ENCODE measurements at regions not wholly inside any gene's neighbourhood (a gene's known extent, or its start where the extent isn't known, plus 50 kb on each side); places are given as distances from the start of the nearest gene placed in this dataset.
"Not testable (repeated sequence)": the region's sequence is repeated elsewhere in the genome, so short reads cannot be mapped to it uniquely, and the experiment has no call there.

DNA sequence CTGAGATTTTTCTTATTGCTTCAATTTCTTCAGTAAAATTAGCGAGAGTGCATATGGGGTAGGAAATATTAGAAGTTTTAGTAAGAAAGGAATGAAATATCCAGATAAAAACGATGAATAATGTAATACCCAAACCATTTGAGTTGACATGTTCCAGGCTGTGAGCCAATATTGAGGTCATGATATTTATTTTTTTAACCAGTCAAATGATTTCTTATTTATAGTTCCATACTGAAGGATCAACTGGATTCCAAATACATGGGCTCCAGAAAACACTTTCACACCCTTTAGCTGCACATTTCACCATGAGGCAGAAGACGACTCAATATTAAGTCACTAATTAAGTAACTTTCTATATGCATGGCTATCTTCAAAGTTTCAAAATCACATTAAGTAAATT, 312.5 kb downstream of the PPP1R3A start:
- WGBS (ENCODE audit: low lambda C conversion rate): 1% methylated on average over 3 of the region's 3 CpGs
- H3K79me2 ChIP-seq (ENCODE audit: insufficient read depth): no peaks in the 10 kb centered on the region
- H3F3A ChIP-seq (replicated peaks; ENCODE audit: insufficient read depth): no peaks in the 10 kb centered on the region
- POLR2A ChIA-PET: no interaction called here
- no peaks in the 10 kb centered on the region for H3K36me3 ChIP-seq (replicated peaks in 1 of 2; ENCODE audit: control insufficient read depth in 1 of 2, insufficient read depth in 2 of 2, low read length in 1 of 2)
- no peaks in the 10 kb centered on the region for H4K20me1 ChIP-seq (ENCODE audit: insufficient read depth)
- no peaks in the 10 kb centered on the region for H3K27me3 ChIP-seq (ENCODE audit: insufficient read depth)
- no peaks in the 10 kb centered on the region for H3K9me2 ChIP-seq
- no peaks in the 10 kb centered on the region for H3K4me1 ChIP-seq (ENCODE audit: control insufficient read depth in 1 of 2, insufficient read depth in 2 of 2, low read depth in 1 of 2, low read length in 1 of 2)
- TF ChIP-seq TCF12 (IDR thresholded peaks at IDR 0.05): no peak
- TF ChIP-seq EP300 (IDR thresholded peaks at IDR 0.05; ENCODE audit: borderline replicate concordance in 1 of 2, low read depth in 1 of 2, low read length in 1 of 2): no peak
- no peak for TF ChIP-seq MXI1 (IDR thresholded peaks at IDR 0.05; ENCODE audit: low read depth, low read length)
- TF ChIP-seq FOXJ3 (CRISPR knock-in tag; IDR thresholded peaks at IDR 0.05): no peak
- TF ChIP-seq, protein P1, sequence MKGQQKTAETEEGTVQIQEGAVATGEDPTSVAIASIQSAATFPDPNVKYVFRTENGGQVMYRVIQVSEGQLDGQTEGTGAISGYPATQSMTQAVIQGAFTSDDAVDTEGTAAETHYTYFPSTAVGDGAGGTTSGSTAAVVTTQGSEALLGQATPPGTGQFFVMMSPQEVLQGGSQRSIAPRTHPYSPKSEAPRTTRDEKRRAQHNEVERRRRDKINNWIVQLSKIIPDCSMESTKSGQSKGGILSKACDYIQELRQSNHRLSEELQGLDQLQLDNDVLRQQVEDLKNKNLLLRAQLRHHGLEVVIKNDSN (IDR thresholded peaks at IDR 0.05; ENCODE audit: borderline replicate concordance, low read depth): no peak
- TF ChIP-seq MEF2A (IDR thresholded peaks at IDR 0.05; ENCODE audit: borderline replicate concordance, low read depth): no peak
- DNase-seq: no peak
- H3K9me3 ChIP-seq: no peaks in the 10 kb centered on the region
- no peak overlapping the region for H3K27ac ChIP-seq (ENCODE audit: low read depth in 2 of 2, low read length in 1 of 2)
- no peak overlapping the region for H3K9ac ChIP-seq
- CTCF ChIA-PET: interaction anchor here (1.1 kb wide), 1 partner anchor 8 kb away, joined by 3 read pairs; no protein-coding TSS in a partner anchor
- H3K4me2 ChIP-seq: no peak overlapping the region
- no peak overlapping the region for H3K4me3 ChIP-seq (ENCODE audit: low read depth in 2 of 2, low read length in 1 of 2)
- H2AFZ ChIP-seq (ENCODE audit: low read depth): no peak overlapping the region

DNA sequence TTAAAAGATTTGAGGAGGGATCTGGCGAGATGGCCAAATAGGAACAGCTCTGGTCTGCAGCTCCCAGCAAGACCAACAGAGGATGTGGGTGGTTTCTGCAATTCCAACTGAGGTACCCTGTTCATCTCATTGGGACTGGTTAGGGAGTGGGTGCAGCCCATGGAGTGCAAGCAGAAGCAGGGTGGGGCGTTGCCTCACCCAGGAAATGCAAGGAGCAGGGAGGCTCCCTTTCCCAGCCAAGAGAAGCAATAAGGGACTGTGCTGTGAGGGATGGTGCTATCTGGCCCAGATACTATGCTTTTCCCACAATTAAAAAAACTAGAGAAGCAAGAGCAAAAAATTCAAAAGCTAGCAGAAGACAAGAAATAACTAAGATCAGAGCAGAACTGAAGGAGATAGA, 318.4 kb downstream of the PPP1R3A start:
- H3K27me3 ChIP-seq (ENCODE audit: insufficient read depth); H3K36me3 ChIP-seq (replicated peaks in 1 of 2; ENCODE audit: control insufficient read depth in 1 of 2, insufficient read depth in 2 of 2, low read length in 1 of 2); H3K4me1 ChIP-seq (ENCODE audit: control insufficient read depth in 1 of 2, insufficient read depth in 2 of 2, low read depth in 1 of 2, low read length in 1 of 2); H4K20me1 ChIP-seq (ENCODE audit: insufficient read depth); H3K4me3 ChIP-seq (ENCODE audit: low read depth in 2 of 2, low read length in 1 of 2); H3K9me2 ChIP-seq; H3K4me2 ChIP-seq; H3K79me2 ChIP-seq (ENCODE audit: insufficient read depth); H2AFZ ChIP-seq (ENCODE audit: low read depth); H3K27ac ChIP-seq (ENCODE audit: low read depth in 2 of 2, low read length in 1 of 2); H3K9ac ChIP-seq; POLR2A ChIA-PET; H3K9me3 ChIP-seq; CTCF ChIA-PET; H3F3A ChIP-seq (replicated peaks; ENCODE audit: insufficient read depth); DNase-seq: not testable (repeated sequence)
- 3% methylated on average over 2 of the region's 2 CpGs for WGBS (ENCODE audit: low lambda C conversion rate)

DNA sequence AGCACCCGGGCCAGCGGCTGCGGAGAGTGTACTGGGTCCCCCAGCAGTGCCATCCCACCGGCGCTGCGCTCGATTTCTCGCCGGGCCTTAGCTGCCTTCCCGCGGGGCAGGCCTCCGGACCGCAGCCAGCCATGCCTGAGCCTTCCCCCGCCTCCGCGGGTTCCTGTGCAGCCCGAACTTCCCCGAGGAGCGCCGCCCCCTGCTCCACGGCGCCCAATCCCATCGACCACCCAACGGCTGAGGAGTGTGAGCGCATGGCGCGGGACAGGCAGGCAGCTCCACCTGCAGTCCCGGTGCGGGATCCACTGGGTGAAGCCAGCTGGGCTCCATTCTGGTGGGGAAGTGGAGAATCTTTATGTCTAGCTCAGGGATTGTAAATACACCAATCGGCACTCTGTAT, 325.4 kb downstream of the PPP1R3A start:
- H3K27me3 ChIP-seq (ENCODE audit: insufficient read depth); CTCF ChIA-PET; H3K4me1 ChIP-seq (ENCODE audit: control insufficient read depth in 1 of 2, insufficient read depth in 2 of 2, low read depth in 1 of 2, low read length in 1 of 2); DNase-seq; H3K4me2 ChIP-seq; H3K9me2 ChIP-seq; H2AFZ ChIP-seq (ENCODE audit: low read depth); H3K36me3 ChIP-seq (replicated peaks in 1 of 2; ENCODE audit: control insufficient read depth in 1 of 2, insufficient read depth in 2 of 2, low read length in 1 of 2); H4K20me1 ChIP-seq (ENCODE audit: insufficient read depth); H3K27ac ChIP-seq (ENCODE audit: low read depth in 2 of 2, low read length in 1 of 2); H3F3A ChIP-seq (replicated peaks; ENCODE audit: insufficient read depth); H3K4me3 ChIP-seq (ENCODE audit: low read depth in 2 of 2, low read length in 1 of 2); H3K9ac ChIP-seq; H3K79me2 ChIP-seq (ENCODE audit: insufficient read depth); POLR2A ChIA-PET; H3K9me3 ChIP-seq: not testable (repeated sequence)
- WGBS (ENCODE audit: low lambda C conversion rate): 61% methylated on average over 18 of the region's 30 CpGs

DNA sequence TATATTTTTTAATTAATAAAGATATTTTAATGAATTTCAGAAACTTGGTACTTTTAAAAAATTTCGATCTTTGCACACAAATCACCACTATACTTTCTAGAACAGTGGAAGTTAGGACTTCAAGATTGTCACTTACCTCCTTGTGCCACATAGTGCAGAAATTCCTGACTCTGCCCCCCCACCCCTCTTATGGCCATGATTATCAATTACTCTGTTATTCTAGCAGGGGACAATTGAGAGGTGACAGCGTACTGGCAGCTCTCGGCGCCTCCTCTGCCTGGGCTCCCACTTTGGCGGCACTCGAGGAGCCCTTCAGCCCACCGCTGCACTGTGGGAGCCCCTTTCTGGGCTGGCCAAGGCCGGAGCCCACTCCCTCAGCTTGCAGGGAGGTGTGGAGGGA, 325.9 kb downstream of the PPP1R3A start:
- CTCF ChIA-PET: not testable (repeated sequence)
- WGBS (ENCODE audit: low lambda C conversion rate): 48% methylated on average over 7 of the region's 8 CpGs

More for the DNA sequence above, 325.9 kb downstream of the PPP1R3A start:
- H3K27me3 ChIP-seq (ENCODE audit: insufficient read depth); POLR2A ChIA-PET; H4K20me1 ChIP-seq (ENCODE audit: insufficient read depth); DNase-seq; H3K36me3 ChIP-seq (replicated peaks in 1 of 2; ENCODE audit: control insufficient read depth in 1 of 2, insufficient read depth in 2 of 2, low read length in 1 of 2); H3K27ac ChIP-seq (ENCODE audit: low read depth in 2 of 2, low read length in 1 of 2); H2AFZ ChIP-seq (ENCODE audit: low read depth); H3K4me3 ChIP-seq (ENCODE audit: low read depth in 2 of 2, low read length in 1 of 2); H3F3A ChIP-seq (replicated peaks; ENCODE audit: insufficient read depth); H3K4me2 ChIP-seq; H3K79me2 ChIP-seq (ENCODE audit: insufficient read depth); H3K9me2 ChIP-seq; H3K9ac ChIP-seq; H3K9me3 ChIP-seq; H3K4me1 ChIP-seq (ENCODE audit: control insufficient read depth in 1 of 2, insufficient read depth in 2 of 2, low read depth in 1 of 2, low read length in 1 of 2): not testable (repeated sequence)
